ENCODE measurements at regions not wholly inside any gene's neighbourhood (a gene's known extent, or its start where the extent isn't known, plus 50 kb on each side); places are given as distances from the start of the nearest gene placed in this dataset.

- no peak overlapping the region for H3K27ac ChIP-seq
- no peak overlapping the region for H3K4me3 ChIP-seq
- in situ Hi-C loops (cut with MboI; ENCODE audit: low pct_unique_long_range_greater_than_20kb in 2 of 9, low sequenced_read_pairs in 9 of 9, unreplicated experiment in 9 of 9): loop anchor here in 5 of 9 experiments (10.0 to 25.0 kb wide), 2 partner anchors 173 to 980 kb away; no protein-coding TSS in a partner anchor
- H3K4me1 ChIP-seq (replicated peaks in 1 of 2): no peaks in the 10 kb centered on the region
- WGBS, 10 experiments: 0 to 100% (median 44%) methylated on average over 1 to 2 of the region's 2 CpGs; no CpG with 5 or more reads in 2 of the 10 experiments
- no peak for ATAC-seq (replicated peaks in 6 of 8)
Observed at GRCh38 chr20:23932256-23932655, 52.7 kb upstream of the CST5 start.
